T-helper 2 cell treated with Interferon-gamma antibody and Interleukin-4, amounts not matched to agents 5 μg/mL and 100 μg/mL, for 36 hours (primary cell): ENCODE measurements at regions not wholly inside any gene's neighbourhood (a gene's known extent, or its start where the extent isn't known, plus 50 kb on each side); places are given as distances from the start of the nearest gene placed in this dataset.

Experiments
- DNase-seq: peaks from one replicate; pipeline ENCODE4 v3.0.0; 2021; ENCODE audit warnings: low spot score
- H3K27ac Mint-ChIP-seq: one replicate; pipeline ENCODE4 v1.8.0; 2021; ENCODE audit warnings: mild to moderate bottlenecking, mixed read lengths
- H3K27me3 Mint-ChIP-seq: one replicate; pipeline ENCODE4 v1.8.0; 2021; ENCODE audit warnings: low read depth, mixed read lengths
- H3K36me3 Mint-ChIP-seq: one replicate; pipeline ENCODE4 v1.8.0; 2021; ENCODE audit warnings: low read depth, mixed read lengths
- H3K4me1 Mint-ChIP-seq: one replicate; pipeline ENCODE4 v1.8.0; 2021; ENCODE audit warnings: low read depth, mixed read lengths
- H3K4me3 Mint-ChIP-seq: one replicate; pipeline ENCODE4 v1.8.0; 2022; ENCODE audit warnings: mild to moderate bottlenecking, moderate library complexity, mixed read lengths
- H3K9me3 Mint-ChIP-seq: one replicate; pipeline ENCODE4 v1.8.0; 2021; ENCODE audit warnings: mixed read lengths

GRCh38 chr5:4514067-4514648 is 626.0 kb upstream of the ADAMTS16 start:
- H3K27ac Mint-ChIP-seq = no peak overlapping the region
- H3K36me3 Mint-ChIP-seq = no peaks in the 10 kb centered on the region
- no peaks in the 10 kb centered on the region for H3K4me1 Mint-ChIP-seq
- no peak overlapping the region for H3K4me3 Mint-ChIP-seq
- DNase-seq = no peak
- H3K27me3 Mint-ChIP-seq = no peaks in the 10 kb centered on the region
- H3K9me3 Mint-ChIP-seq = peaks cover 17% of the 10 kb centered on the region

DNA sequence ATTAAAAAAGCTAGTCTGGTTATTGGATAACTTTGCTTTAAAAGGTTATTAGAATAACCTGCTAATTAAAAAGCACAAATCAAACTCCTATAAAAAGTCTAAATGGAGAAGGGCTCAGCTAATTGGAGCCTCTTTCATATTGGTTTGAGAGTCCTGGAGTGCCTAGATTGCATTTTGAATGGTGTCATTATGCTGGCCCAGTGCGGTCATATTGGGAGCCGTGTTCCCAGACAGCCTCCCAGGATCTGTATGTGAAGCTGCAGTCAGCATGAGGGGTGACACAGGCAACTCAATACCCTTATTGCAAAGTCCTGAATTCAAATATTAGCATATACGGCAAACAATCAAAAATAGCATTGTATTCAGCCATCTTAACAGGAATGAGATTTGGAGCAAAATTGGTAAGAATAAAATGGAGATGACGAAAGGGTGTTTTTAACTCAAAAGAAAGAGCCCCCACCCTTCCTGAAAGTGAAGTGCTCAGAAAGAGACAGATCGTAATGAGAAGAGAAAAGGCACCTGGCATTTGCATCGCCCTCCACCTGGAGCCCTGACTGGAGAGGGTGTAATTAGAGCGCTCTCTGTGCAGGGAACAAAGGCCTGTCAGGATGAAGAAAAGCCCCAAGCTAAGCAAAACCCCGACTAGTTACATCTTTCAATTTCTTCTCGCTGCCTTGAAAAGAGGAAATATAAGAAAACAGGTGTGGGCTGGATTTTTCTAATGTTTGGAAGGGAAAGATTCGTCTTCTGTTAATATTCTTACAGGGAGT is 621.0 kb upstream of the ADAMTS16 start:
- no peaks in the 10 kb centered on the region for H3K27me3 Mint-ChIP-seq
- no peak for DNase-seq
- no peaks in the 10 kb centered on the region for H3K4me1 Mint-ChIP-seq
- no peak overlapping the region for H3K4me3 Mint-ChIP-seq
- H3K36me3 Mint-ChIP-seq = no peaks in the 10 kb centered on the region
- peaks cover 33% of the 10 kb centered on the region for H3K9me3 Mint-ChIP-seq
- H3K27ac Mint-ChIP-seq = no peak overlapping the region

DNA sequence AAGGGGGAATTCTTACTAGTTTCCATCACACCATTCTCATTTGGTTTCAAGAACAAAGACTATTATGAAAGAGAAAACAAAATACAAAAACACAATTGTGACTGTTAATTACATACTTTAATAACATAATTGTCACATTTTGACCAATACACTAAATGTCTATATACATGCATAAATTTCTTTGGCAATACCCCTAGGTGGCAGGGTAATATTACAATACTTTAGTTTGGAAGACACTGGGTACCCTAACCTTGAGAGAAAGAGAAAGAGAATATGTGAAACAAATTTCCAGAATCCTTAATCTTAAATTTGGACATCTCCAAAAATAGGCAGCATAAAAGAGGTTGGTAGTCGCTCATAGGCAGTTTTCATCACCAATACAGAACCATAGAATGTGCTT is 619.6 kb upstream of the ADAMTS16 start:
- no peaks in the 10 kb centered on the region for H3K4me1 Mint-ChIP-seq
- peaks cover 25% of the 10 kb centered on the region for H3K9me3 Mint-ChIP-seq
- no peaks in the 10 kb centered on the region for H3K27me3 Mint-ChIP-seq
- H3K36me3 Mint-ChIP-seq = no peaks in the 10 kb centered on the region
- no peak overlapping the region for H3K4me3 Mint-ChIP-seq
- no peak overlapping the region for H3K27ac Mint-ChIP-seq
- no peak for DNase-seq

- Mint-ChIP-seq H3K4me1 (no peaks in the 10 kb centered on the region), H3K9me3 (peaks cover 22% of the 10 kb centered on the region), H3K27me3 (no peaks in the 10 kb centered on the region), H3K4me3 (no peak overlapping the region), H3K36me3 (no peaks in the 10 kb centered on the region), H3K27ac (no peak overlapping the region)
- DNase-seq = no peak
Observed at GRCh38 chr5:4523038-4523437, 617.1 kb upstream of the ADAMTS16 start.

DNA sequence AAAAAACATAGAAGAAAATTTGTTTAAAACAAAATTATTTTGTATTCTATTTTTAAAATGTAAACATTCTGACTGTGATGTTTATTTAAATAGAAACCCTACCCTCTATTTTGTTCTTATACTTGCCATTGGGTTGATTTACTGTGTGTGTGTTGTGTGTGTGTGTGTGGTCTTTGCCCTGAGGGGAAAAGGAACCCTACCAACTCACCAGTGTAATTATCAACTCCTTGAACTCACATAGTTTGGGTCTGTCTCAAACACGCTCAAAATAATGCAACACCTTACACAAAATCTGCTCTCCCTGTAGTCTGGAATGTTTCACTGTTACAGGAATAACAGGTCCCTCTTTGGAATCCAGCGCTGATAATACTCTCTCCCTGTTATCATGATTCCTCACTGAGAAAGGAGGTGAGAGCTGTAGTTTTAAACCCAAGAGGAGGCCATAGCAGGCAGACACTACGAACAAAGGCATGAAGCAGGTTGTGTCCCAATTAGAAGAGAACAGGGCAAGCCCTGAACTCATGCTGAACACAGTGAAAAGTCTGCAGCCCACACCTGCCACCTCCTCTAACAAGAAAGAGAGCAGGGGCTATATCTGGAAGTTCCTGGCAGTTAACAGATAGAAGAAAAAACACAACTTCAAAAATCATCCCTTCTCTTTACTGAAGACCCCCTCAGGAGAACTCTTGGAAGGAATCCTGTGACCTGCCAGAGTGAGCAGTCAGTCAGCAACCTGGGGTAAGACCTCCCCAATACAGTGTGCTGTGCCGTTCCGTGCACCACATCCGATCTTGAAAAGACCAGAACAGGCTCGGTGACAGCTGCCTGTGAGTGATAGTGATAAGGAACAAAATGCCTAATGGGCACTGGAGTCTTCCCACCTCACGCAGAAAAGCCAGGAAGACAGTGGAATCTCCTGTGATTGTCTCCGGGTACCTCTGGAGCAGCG is 608.1 kb upstream of the ADAMTS16 start:
- no peaks in the 10 kb centered on the region for H3K4me1 Mint-ChIP-seq
- H3K27me3 Mint-ChIP-seq = no peaks in the 10 kb centered on the region
- no peak for DNase-seq
- H3K27ac Mint-ChIP-seq = no peak overlapping the region
- H3K4me3 Mint-ChIP-seq = no peak overlapping the region
- no peaks in the 10 kb centered on the region for H3K36me3 Mint-ChIP-seq
- peaks cover 9% of the 10 kb centered on the region for H3K9me3 Mint-ChIP-seq

- no peaks in the 10 kb centered on the region for H3K4me1 Mint-ChIP-seq
- no peak overlapping the region for H3K27ac Mint-ChIP-seq
- no peak for DNase-seq
- H3K4me3 Mint-ChIP-seq = no peak overlapping the region
- peaks cover 11% of the 10 kb centered on the region for H3K9me3 Mint-ChIP-seq
- H3K36me3 Mint-ChIP-seq = no peaks in the 10 kb centered on the region
- H3K27me3 Mint-ChIP-seq = no peaks in the 10 kb centered on the region
Observed at GRCh38 chr5:4532705-4533080, 607.4 kb upstream of the ADAMTS16 start.

DNA sequence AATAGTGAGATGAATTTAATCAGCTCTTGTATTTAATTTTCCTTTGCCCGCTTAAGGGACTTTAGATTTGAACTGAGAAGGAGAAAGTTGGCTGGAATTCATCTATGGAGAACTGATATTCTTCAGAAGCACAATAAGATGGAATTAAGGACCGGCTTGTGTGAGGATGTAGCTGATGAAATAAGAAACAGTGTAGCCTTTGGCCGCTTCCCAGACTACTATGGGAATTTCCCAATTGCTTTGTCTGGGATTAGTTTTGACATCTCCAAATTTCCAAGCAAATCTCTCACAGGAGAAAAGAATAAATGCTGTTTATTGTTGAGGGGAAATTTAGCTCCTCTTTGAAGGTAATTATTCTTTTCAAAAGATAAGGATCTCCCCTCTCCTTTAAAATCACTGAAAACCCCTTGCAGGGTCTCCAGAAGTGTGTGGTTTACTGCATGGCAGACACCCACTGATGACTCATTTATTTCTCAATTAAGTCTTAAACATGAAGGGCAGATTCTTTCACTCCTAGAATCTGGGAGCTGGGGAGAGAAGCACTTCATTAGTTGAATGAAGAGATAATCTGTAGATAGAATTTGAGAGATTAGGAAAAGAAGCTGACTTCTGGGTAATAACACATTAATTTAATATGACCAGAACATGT is 606.5 kb upstream of the ADAMTS16 start:
- H3K4me3 Mint-ChIP-seq = no peak overlapping the region
- H3K27ac Mint-ChIP-seq = no peak overlapping the region

GRCh38 chr5:4537489-4537888 is 602.6 kb upstream of the ADAMTS16 start:
- H3K4me1 Mint-ChIP-seq = no peaks in the 10 kb centered on the region
- H3K4me3 Mint-ChIP-seq = no peak overlapping the region
- no peaks in the 10 kb centered on the region for H3K36me3 Mint-ChIP-seq

More for the DNA sequence above, 606.5 kb upstream of the ADAMTS16 start:
- H3K36me3 Mint-ChIP-seq = no peaks in the 10 kb centered on the region
- H3K4me1 Mint-ChIP-seq = no peaks in the 10 kb centered on the region
- no peaks in the 10 kb centered on the region for H3K27me3 Mint-ChIP-seq
- DNase-seq = no peak
- peaks cover 16% of the 10 kb centered on the region for H3K9me3 Mint-ChIP-seq

DNA sequence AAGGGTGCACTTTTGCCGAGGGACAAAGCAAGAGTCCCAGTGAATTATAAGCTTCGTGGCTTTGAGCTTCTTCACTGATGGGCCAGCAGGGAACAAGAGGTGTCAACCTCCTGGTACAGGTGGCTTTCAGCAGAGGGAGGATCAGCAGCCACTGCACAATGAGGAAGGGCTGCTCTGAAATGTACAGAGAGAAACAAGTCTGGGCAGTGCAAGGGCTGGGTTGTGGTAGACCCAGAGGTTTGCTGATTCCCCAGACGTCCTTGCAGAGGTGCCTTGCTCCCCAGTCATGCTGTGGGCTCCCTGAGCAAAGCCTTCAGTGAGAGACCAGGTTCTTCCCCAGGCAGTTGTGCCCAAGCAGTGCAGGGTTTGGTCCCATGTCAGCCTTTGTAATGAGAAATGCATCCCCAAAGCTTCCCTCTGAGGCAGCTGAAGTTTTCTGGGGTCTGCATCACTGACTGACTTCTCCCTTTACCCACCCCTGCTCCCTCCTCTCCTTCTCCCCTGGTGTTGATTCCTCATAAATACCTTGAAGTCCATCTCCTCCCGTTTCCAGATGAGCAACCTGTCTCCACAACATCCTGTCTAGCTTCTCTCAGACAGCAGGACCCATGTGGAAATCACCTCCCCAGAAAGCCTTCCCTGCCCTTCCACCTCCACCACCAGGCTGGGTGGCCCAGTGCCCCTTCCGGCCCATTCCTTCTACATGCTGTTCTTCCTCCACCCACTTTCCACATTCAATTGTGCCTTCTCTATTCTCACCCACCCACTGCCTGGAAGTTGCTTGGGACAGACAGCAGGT is 599.6 kb upstream of the ADAMTS16 start:
- Mint-ChIP-seq H3K9me3 (peaks cover 28% of the 10 kb centered on the region), H3K27ac (no peak overlapping the region), H3K4me1 (no peaks in the 10 kb centered on the region), H3K4me3 (no peak overlapping the region), H3K36me3 (no peaks in the 10 kb centered on the region), H3K27me3 (no peaks in the 10 kb centered on the region)
- no peak for DNase-seq

More at GRCh38 chr5:4537489-4537888, 602.6 kb upstream of the ADAMTS16 start:
- no peak for DNase-seq
- Mint-ChIP-seq H3K27ac (no peak overlapping the region), H3K27me3 (no peaks in the 10 kb centered on the region), H3K9me3 (peaks cover 22% of the 10 kb centered on the region)

- H3K4me3 Mint-ChIP-seq = no peak overlapping the region
- no peaks in the 10 kb centered on the region for H3K4me1 Mint-ChIP-seq
- H3K36me3 Mint-ChIP-seq = no peaks in the 10 kb centered on the region
- H3K9me3 Mint-ChIP-seq = peaks cover 28% of the 10 kb centered on the region
- DNase-seq = no peak
- H3K27me3 Mint-ChIP-seq = no peaks in the 10 kb centered on the region
- no peak overlapping the region for H3K27ac Mint-ChIP-seq
Observed at GRCh38 chr5:4541334-4541733, 598.8 kb upstream of the ADAMTS16 start.

DNA sequence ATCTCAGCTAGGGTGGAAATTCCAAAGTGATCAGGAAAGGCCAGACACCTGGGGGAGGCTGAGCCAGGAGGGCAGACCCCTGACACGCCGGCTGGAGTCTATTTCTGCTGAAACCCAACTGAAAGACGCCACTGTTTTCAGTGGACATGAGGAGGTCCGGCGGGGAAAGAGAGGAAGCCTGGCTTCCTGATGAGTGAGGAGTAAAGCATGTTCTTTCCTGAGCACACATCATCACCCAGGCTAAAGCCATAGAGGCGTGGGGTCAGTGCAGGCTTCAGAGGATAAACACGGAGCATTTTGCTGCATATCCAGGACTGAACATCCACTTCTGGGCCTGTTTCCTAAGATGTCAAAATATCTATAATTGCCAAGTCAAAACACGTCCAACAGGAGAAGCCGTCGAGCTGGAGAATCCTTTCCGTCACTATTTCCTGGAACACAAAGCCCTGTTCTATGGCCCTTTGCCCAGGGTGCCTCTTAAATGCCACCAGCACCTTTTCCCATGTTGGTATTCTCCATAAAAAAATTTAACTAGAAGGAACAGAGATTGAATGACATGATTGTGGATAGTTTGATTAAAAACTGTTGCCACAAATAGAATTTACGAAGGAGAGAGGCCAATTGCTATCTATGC is 597.9 kb upstream of the ADAMTS16 start:
- Mint-ChIP-seq H3K4me1 (no peaks in the 10 kb centered on the region), H3K27ac (no peak overlapping the region), H3K27me3 (no peaks in the 10 kb centered on the region), H3K4me3 (no peak overlapping the region), H3K36me3 (no peaks in the 10 kb centered on the region), H3K9me3 (peaks cover 27% of the 10 kb centered on the region)
- DNase-seq = no peak

DNA sequence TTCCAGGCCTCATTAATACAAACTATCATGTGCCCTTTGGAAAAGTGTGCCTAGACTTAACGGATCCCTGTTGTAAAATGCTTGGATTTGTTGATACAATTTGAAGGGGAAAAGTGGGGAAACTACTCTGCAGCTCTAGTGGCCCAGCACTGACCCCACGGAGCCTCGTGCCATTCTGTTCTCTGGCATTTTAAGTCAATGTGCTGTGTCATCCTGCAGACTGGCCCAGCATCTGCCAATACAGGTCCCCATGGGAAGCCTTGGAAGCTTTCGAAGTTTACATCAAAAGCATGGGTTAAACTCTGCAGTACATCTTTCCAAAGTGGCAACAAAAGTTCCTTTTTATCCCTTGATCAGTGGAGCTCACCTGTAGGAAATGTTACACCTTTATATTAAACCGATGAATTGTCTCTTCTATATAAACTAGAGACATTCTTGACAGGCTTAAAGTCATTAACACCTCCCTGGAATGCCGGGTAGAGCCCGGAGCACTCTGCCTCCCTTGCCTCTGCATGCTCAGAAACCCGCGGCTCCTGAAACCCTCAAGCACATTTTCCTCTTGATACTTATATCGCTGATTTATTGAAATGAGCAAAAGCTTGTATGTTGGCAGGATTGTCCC is 596.0 kb upstream of the ADAMTS16 start:
- no peak overlapping the region for H3K4me3 Mint-ChIP-seq

More for the DNA sequence above, 596.0 kb upstream of the ADAMTS16 start:
- Mint-ChIP-seq H3K4me1 (no peaks in the 10 kb centered on the region), H3K27ac (no peak overlapping the region), H3K9me3 (peaks cover 21% of the 10 kb centered on the region), H3K27me3 (no peaks in the 10 kb centered on the region), H3K36me3 (no peaks in the 10 kb centered on the region)
- no peak for DNase-seq
